UCSD-AML1 (cell line): ENCODE measurements at regions not wholly inside any gene's neighbourhood (a gene's known extent, or its start where the extent isn't known, plus 50 kb on each side); places are given as distances from the start of the nearest gene placed in this dataset.

ENCODE experiments used
- DNase-seq: peaks from one replicate; lab custom pipeline; 2025; ENCODE audit not compliant: unreplicated experiment; lab: John Stamatoyannopoulos, UW

DNA sequence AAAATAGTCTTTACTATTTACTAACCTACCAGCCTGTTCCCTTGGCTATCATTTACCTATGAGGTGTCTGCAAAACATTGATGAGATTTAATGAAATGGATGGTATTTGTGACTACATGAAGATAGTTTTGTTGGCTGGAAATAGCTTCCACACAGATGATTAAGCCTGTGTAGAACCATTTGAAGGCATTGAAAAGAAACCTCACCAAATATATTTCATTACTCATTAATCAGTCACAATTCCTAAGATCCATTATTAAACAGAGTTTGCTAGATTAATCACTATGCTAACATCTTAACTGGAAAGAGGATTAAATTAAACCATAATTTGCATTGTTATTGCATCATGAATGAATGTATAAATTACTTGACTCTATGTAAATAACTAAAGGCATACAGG, 560.3 kb downstream of the BMP2 start:
- no peak for DNase-seq

- no peak for DNase-seq
Measured at GRCh38 chr20:7330850-7331249, 563.4 kb downstream of the BMP2 start.

DNA sequence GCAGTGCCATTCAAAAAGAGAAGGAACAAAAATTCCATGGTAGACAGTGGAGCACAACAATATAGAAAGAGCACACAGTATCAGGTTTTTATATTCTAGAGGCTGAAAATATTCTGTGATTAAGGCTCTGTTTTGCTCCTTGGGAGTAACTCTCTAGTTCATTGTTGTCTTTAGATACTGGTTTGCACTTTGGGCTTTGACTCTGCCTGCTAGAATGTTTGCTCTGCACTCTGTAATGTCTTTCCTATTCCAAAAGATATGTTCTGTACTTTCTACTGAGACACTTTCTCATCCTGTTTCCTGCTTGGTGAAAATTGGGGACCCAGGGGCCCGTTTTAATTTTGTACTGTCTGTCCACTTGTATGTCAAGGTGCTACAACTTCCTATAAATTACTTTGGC, 564.7 kb downstream of the BMP2 start:
- DNase-seq, result no peak

- DNase-seq, result no peak
Measured at GRCh38 chr20:7333841-7334240, 566.4 kb downstream of the BMP2 start.

DNA sequence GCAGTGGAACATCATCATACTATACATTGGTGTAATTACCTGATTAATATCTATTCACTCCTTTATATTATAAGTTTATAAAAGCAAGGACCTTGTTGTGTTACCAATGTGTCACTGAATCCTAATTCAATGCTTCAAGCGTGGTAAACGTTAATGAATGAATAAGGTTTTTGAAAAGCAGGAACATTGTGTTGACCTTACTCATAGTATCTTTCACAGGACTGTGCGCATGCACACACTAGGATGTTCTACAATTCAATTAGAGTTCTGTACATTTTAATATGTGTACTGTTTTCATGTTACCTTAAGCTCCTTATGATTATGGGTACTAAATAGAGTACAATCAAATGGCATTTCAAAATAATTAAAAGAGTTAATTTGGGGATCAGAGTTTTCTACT, 578.5 kb downstream of the BMP2 start:
- DNase-seq, result no peak

GRCh38 chr20:7346562-7346961, 579.1 kb downstream of the BMP2 start:
- no peak for DNase-seq

DNA sequence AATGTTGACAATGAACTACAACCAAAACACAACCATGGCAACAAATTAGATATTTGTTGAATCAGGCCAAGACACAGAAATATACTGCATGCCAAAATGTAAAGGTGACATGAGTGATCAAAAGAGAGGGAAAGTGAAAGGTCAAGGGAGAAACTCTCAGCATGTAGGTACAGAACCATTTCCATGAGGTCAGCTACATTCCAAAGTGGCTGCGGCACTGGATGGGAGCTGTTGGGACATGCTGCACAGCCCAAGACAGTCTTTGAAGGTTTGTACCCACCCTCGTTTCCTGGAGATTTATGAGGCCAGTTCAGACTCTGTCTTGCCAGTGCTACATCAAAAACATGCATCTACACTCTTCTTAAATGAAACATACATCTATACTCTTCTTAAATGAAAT, 579.9 kb downstream of the BMP2 start:
- no peak for DNase-seq

- no peak for DNase-seq
Measured at GRCh38 chr20:7348253-7348652, 580.8 kb downstream of the BMP2 start.

DNA sequence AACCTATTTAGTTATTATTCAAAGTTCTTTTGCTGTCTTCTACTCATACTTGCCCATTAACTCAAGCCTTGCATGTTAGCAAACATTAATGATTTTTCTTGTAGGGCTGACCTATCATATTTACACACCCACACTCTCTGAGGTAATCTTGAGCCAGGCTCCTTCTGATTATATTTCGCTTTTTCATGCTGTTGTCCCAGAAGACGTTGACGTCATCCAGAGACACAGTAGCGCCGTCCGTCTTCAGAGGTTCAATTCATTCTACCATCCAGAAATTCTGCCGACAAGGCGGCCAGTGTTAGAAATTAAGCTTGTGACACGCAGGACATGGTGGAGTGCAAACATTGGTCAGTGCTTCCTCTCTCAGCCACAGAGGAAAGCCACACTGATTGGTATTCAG, 584.7 kb downstream of the BMP2 start:
- peak; percentile 12 for DNase-seq

- no peak for DNase-seq
Measured at GRCh38 chr20:7355051-7355450, 585.2 kb downstream of the HAO1 start.

DNA sequence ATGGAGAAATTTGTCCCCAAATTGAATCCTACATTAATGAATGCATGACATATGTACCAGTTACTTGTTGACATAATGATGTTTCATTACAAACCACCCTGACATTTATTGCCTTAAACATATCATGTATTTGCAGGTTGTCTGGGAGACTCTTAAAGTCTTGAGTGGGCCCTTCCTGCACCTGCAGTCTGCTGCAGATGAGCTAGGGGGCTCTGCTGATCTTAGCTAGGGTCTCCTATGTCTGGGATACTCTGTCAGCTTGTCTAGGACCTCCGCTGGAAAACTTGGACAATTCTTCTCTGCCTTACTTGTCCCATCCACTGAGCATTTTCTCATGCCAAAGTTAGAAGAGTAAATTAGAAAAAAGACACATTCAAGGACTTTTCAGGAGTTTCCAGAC, 581.6 kb downstream of the HAO1 start:
- no peak for DNase-seq

DNA sequence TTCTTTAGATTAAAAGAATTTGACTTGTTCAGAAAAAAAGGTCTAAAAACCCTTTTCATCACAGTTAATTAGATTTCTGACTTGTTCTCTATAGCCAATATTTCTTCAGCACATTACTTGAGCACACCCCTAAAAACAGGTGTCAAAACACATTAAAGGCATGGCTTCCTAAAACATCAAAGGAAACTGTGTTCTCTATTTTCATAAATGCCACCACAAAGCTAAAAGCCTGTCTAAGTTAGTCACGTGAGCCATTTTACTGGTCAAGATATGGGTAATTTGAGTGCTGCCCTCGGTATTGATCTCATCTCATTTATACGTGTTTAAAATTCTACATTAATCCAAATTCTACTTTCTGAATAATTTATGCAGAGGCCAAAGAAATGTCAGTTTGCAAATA, 580.5 kb downstream of the HAO1 start:
- no peak for DNase-seq

DNA sequence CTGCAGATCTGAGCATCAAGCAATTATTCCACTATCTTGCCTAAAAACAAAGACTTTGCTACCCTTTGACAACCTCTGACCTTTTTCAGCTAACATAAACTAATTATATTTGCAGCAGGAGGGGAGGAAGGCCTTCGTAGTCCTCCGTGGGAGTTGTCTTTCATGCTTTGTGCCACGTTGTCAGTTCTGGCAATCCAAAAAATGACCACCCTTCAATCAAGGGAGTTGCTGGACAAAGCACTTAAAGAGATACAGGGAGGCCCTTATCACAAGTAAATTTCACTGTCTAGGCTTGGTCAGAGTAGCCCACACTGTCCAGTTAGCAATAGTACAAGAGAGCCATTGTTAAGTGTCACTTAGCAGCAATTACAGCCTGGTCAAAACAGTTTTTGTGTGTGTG, 578.9 kb downstream of the HAO1 start:
- DNase-seq, result no peak

GRCh38 chr20:7361931-7362330, 578.3 kb downstream of the HAO1 start:
- DNase-seq, result no peak

- DNase-seq, result no peak
Measured at GRCh38 chr20:7362601-7363000, 577.7 kb downstream of the HAO1 start.

- DNase-seq, result no peak
Measured at GRCh38 chr20:7366189-7366588, 574.1 kb downstream of the HAO1 start.

GRCh38 chr20:7371518-7372163, 568.6 kb downstream of the HAO1 start:
- DNase-seq, result no peak

GRCh38 chr20:7375905-7376304, 564.4 kb downstream of the HAO1 start:
- no peak for DNase-seq

GRCh38 chr20:7378864-7379605, 561.2 kb downstream of the HAO1 start:
- DNase-seq, result no peak

GRCh38 chr20:7379621-7380220, 560.5 kb downstream of the HAO1 start:
- no peak for DNase-seq

- DNase-seq, result no peak
Measured at GRCh38 chr20:7383216-7383615, 557.0 kb downstream of the HAO1 start.

DNA sequence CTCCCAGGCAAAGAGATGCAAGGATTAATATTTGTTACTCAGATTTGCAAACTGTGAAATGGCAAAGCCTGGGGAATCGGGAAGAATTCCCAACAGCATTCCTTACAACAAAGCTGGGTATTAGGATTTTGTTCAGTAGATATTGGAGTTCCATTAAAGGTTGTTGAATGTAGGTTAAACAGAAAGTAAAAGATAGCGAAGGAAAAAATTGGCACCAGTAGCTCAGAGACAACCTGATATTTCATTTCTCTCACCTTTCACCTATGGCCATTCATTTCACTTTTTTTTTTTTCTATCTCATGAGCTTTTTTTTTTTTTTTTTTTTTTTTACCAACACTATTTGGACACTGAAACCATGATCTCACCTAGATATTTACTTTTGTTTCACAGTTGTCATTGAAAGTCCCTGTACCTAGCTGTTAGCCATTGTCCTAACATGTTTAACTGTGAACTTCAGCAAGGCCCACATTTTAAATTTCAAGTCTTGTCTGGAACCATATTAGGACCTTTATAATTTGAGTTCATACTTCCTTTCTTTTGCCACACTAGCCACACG, 552.5 kb downstream of the HAO1 start:
- no peak for DNase-seq
